ENCODE measurements at regions not wholly inside any gene's neighbourhood (a gene's known extent, or its start where the extent isn't known, plus 50 kb on each side); places are given as distances from the start of the nearest gene placed in this dataset.

GRCh38 chr2:84326831-84327432, 132.1 kb downstream of the SUCLG1 start:
- no peak for TF ChIP-seq CTCF (IDR thresholded peaks at IDR 0.05; ENCODE audit: borderline replicate concordance, extremely low read depth, low read length, poor library complexity, severe bottlenecking)
- no peak for TF ChIP-seq EZH2 (IDR thresholded peaks at IDR 0.05; ENCODE audit: borderline replicate concordance, low read depth, low read length, severe bottlenecking)
